Prostate gland (tissue), 2 donors: ENCODE measurements at regions not wholly inside any gene's neighbourhood (a gene's known extent, or its start where the extent isn't known, plus 50 kb on each side); places are given as distances from the start of the nearest gene placed in this dataset.

Experiments
- DNase-seq: peaks from one replicate; pipeline ENCODE4 v3.0.0-alpha.2; 2019; ENCODE audit warnings: low spot score
- H3K27ac ChIP-seq, 2 donors: fragments of 200-600 bp; sonication (generic); 2 replicates each; pipeline ENCODE4 v1.5.1; 2017 to 2019
- H3K27me3 ChIP-seq: fragments of 200-600 bp; sonication (generic); replicated peaks from 2 replicates; pipeline ENCODE4 v1.5.1; 2019; ENCODE audit not compliant: insufficient read depth
- H3K36me3 ChIP-seq, 2 donors: fragments of 200-600 bp; sonication (generic); 1 replicate in 1 of 2; 2 replicates in 1 of 2; pipeline versions ENCODE4 v1.5.1 to v1.8.1; 2017 to 2019
- H3K4me1 ChIP-seq: fragments of 200-600 bp; sonication (generic); replicated peaks from 2 replicates; pipeline ENCODE4 v1.5.1; 2019
- H3K4me3 ChIP-seq, 2 donors: fragments of 200-600 bp; sonication (generic); 2 replicates each; pipeline ENCODE4 v1.5.1; 2017 to 2019
- H3K9me3 ChIP-seq: fragments of 200-600 bp; sonication (generic); 2 replicates; pipeline ENCODE4 v1.5.1; 2017
- POLR2A ChIP-seq: fragments of 450-650 bp; IDR thresholded peaks from one replicate; pipeline ENCODE4 v1.6.1; 2016; ENCODE audit warnings: antibody characterized with exemption, mild to moderate bottlenecking
- POLR2AphosphoS5 ChIP-seq: sonication (generic); formaldehyde crosslinking; IDR thresholded peaks from one replicate; pipeline ENCODE4 v1.6.1; 2017; ENCODE audit warnings: antibody characterized with exemption
- WGBS: methylation state at CpG from one replicate; pipeline ENCODE4 v1.1.5; 2018; 5-methylcytosine and 5-hydroxymethylcytosine counted together
- intact Hi-C: fragments of 100-400 bp; cut with DNase I; formaldehyde crosslinking; loops from one replicate; pipeline ENCODE4 v1.14.2; 2022
- TF ChIP-seq, protein P1 (sequence below), 4 experiments: fragments of 200-600 bp in 2 of 4; fragments of 450-650 bp in 2 of 4; sonication (generic) in 2 of 4; IDR thresholded peaks; 1 replicate in 3 of 4; 2 replicates in 1 of 4; pipeline ENCODE4 v1.5.1; 2016 to 2019; ENCODE audit warnings: antibody characterized with exemption in 4 of 4, mild to moderate bottlenecking in 2 of 4, moderate library complexity in 2 of 4

DNA sequence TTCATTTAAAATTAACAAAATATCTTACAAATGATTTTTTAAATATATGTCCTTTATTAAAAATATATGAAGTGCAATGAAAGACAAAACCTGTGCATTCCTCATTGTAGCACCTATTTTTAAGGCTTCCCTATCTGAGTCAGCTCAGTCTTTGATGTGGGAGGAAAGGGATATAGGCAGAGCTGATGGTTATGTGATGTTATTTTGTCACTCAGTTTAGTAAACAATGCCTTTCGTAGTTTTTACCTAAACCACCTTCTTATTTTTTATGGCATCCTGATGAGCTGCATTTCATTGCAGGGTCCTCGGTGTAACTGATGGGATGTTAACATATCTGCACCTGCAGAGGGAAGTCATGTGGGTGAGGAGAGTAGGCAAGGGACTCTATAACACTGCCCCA lies 58.9 kb upstream of the FRMD6 start:
- TF ChIP-seq, protein P1, sequence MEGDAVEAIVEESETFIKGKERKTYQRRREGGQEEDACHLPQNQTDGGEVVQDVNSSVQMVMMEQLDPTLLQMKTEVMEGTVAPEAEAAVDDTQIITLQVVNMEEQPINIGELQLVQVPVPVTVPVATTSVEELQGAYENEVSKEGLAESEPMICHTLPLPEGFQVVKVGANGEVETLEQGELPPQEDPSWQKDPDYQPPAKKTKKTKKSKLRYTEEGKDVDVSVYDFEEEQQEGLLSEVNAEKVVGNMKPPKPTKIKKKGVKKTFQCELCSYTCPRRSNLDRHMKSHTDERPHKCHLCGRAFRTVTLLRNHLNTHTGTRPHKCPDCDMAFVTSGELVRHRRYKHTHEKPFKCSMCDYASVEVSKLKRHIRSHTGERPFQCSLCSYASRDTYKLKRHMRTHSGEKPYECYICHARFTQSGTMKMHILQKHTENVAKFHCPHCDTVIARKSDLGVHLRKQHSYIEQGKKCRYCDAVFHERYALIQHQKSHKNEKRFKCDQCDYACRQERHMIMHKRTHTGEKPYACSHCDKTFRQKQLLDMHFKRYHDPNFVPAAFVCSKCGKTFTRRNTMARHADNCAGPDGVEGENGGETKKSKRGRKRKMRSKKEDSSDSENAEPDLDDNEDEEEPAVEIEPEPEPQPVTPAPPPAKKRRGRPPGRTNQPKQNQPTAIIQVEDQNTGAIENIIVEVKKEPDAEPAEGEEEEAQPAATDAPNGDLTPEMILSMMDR (IDR thresholded peaks at IDR 0.05): no peak
- TF ChIP-seq POLR2AphosphoS5 (no peak), POLR2A (no peak)
- 71% methylated on average over 2 of the region's 2 CpGs for WGBS
- Histone ChIP-seq H3K9me3 (no peaks in the 10 kb centered on the region), H3K4me1 (no peaks in the 10 kb centered on the region), H3K4me3 (no peak overlapping the region), H3K27ac (no peak overlapping the region), H3K27me3 (no peaks in the 10 kb centered on the region), H3K36me3 (no peaks in the 10 kb centered on the region)
- DNase-seq: no peak
- intact Hi-C loops: no loop called here

DNA sequence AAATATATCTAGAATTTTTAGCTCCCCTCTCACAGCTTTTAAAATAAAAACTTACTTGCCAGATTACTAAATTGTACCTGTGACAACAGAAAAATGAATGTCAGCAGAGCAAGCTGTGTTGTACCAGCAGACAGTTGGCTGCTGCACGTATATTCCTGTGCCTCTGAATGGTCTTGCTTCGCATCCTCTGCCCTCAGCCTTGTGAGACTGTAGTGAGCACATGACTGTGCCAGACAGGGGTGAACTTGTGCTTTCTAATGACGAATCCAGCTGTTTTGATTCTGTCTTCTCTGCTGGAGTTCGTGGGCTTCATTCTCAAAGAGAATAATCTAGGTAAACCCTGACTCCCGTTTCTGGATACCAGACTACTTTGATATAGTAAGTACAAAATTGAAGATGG lies 58.3 kb upstream of the FRMD6 start:
- no peak overlapping the region for H3K27ac ChIP-seq
- H3K9me3 ChIP-seq: no peaks in the 10 kb centered on the region
- intact Hi-C loops: no loop called here
- no peaks in the 10 kb centered on the region for H3K27me3 ChIP-seq
- no peaks in the 10 kb centered on the region for H3K36me3 ChIP-seq
- no peaks in the 10 kb centered on the region for H3K4me1 ChIP-seq
- H3K4me3 ChIP-seq: no peak overlapping the region
- WGBS: 38% methylated on average over 5 of the region's 5 CpGs
- TF ChIP-seq, protein P1 (IDR thresholded peaks at IDR 0.05): no peak
- TF ChIP-seq POLR2AphosphoS5 (no peak), POLR2A (no peak)
- DNase-seq: no peak

DNA sequence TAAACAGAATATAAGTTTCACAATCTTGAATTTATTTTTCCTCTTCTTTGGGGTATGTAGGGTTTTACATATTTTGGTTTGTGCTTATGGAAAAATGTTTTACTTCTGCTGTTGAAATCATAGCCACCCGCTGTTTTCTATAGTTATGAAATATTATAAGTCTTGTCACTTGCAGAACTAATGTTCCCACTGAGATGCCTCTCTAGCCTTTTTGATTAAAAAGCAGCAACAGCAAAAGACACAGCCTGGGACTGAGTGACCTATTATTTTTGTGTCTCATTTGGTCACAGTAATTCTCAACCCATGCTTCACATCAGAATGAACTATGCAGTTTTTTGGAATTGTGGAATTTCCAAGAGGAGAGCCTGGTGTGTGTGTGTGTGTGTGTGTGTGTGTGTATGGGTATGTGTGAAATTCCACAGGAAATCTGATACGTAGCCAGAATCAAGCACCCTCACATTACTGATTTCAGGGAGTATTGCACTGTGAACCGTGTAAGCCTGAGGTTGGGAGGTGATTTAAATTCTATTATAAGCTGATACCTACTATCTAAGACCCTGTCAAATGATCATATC lies 55.7 kb upstream of the FRMD6 start:
- H3K9me3 ChIP-seq: no peaks in the 10 kb centered on the region
- intact Hi-C loops: no loop called here
- H3K4me1 ChIP-seq: no peaks in the 10 kb centered on the region
- no peak overlapping the region for H3K4me3 ChIP-seq
- no peak overlapping the region for H3K27ac ChIP-seq
- H3K27me3 ChIP-seq: no peaks in the 10 kb centered on the region
- TF ChIP-seq, protein P1 (IDR thresholded peaks at IDR 0.05): no peak
- no peak for TF ChIP-seq POLR2A
- TF ChIP-seq POLR2AphosphoS5: no peak
- WGBS: 88% methylated on average over 3 of the region's 3 CpGs
- no peaks in the 10 kb centered on the region for H3K36me3 ChIP-seq
- no peak for DNase-seq

DNA sequence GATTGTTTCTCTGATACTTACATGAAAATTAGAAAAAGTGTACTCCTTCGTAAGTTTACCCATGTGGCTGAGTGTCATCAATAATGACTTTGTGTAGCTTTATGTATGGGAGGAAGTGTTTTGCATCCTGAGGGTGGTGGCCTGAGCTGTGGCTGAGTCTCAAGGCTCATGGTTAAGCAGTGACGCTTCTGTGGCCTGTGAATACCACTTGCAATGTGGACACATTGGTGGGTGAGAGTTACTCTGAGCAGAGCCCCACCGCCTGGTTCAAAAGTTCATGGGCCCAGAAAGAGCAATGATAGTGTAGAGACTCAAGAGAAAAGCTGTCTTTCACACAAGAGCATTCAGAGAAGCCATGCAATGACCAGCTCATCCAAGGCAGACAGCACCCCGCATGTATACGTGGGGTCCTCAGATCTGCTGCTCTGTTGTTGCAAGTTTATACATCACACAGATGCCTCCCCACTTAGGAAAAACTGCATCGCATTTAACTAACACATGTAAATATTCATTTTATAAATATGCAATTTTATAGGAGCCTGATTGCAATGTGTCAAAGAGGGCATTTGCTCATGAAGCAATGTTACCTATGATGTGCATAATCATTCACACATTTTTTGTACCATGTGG lies 55.1 kb upstream of the FRMD6 start:
- 87% methylated on average over 6 of the region's 6 CpGs for WGBS
- no peaks in the 10 kb centered on the region for H3K36me3 ChIP-seq
- DNase-seq: no peak
- H3K27me3 ChIP-seq: no peaks in the 10 kb centered on the region
- no peak overlapping the region for H3K27ac ChIP-seq
- H3K9me3 ChIP-seq: no peaks in the 10 kb centered on the region
- no peaks in the 10 kb centered on the region for H3K4me1 ChIP-seq
- no peak for TF ChIP-seq POLR2AphosphoS5
- TF ChIP-seq, protein P1 (IDR thresholded peaks at IDR 0.05): no peak
- no peak for TF ChIP-seq POLR2A
- H3K4me3 ChIP-seq: no peak overlapping the region
- intact Hi-C loops: no loop called here
